Lower leg skin (tissue), 3 donors: ENCODE measurements at regions not wholly inside any gene's neighbourhood (a gene's known extent, or its start where the extent isn't known, plus 50 kb on each side); places are given as distances from the start of the nearest gene placed in this dataset.

ENCODE experiments used
- POLR2A ChIP-seq, 2 donors: fragments of 450-650 bp; IDR thresholded peaks; one replicate each; pipeline ENCODE4 v1.6.1; 2016 to 2017; ENCODE audit warnings: antibody characterized with exemption in 2 of 2, mild to moderate bottlenecking in 1 of 2, moderate library complexity in 1 of 2
- TF ChIP-seq, protein P1 (sequence below), 3 donors: fragments of 450-650 bp; IDR thresholded peaks; one replicate each; pipeline ENCODE4 v1.5.1; 2016; ENCODE audit warnings: antibody characterized with exemption in 3 of 3, mild to moderate bottlenecking in 3 of 3, moderate library complexity in 2 of 3

DNA sequence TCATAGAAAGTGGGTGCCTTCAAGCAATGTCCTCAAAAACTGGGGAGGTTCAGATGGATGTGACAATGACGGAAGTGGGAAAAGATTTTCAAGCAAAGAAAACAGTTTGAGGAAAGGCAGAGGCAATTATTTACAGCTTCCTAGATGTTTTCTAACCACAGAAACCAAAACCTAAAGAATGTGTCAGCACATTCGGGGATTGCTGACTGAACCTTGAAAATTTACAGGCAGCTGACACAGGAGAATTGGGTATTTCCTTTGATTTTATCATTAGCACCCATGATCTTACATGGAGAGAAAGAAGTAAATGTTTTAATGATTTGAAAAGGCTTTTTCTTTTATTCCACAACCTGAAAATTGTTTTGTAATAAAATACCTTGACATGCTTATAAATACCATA is 369.0 kb downstream of the ACTL7B start:
- TF ChIP-seq, protein P1, sequence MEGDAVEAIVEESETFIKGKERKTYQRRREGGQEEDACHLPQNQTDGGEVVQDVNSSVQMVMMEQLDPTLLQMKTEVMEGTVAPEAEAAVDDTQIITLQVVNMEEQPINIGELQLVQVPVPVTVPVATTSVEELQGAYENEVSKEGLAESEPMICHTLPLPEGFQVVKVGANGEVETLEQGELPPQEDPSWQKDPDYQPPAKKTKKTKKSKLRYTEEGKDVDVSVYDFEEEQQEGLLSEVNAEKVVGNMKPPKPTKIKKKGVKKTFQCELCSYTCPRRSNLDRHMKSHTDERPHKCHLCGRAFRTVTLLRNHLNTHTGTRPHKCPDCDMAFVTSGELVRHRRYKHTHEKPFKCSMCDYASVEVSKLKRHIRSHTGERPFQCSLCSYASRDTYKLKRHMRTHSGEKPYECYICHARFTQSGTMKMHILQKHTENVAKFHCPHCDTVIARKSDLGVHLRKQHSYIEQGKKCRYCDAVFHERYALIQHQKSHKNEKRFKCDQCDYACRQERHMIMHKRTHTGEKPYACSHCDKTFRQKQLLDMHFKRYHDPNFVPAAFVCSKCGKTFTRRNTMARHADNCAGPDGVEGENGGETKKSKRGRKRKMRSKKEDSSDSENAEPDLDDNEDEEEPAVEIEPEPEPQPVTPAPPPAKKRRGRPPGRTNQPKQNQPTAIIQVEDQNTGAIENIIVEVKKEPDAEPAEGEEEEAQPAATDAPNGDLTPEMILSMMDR (IDR thresholded peaks at IDR 0.05), result no peak
- TF ChIP-seq POLR2A (IDR thresholded peaks at IDR 0.05), result no peak
